GM23338 (cell line): ENCODE measurements at regions not wholly inside any gene's neighbourhood (a gene's known extent, or its start where the extent isn't known, plus 50 kb on each side); places are given as distances from the start of the nearest gene placed in this dataset.

Experiments
- ATAC-seq: fragments of 200-7000 bp; cut with Tn5 transposase; 3 replicates; pipeline ENCODE4 v1.9.1; 2020
- DNase-seq: peaks from one replicate; pipeline ENCODE4 v3.0.0-alpha.2; 2015; ENCODE audit warnings: low spot score
- H2AFZ ChIP-seq: fragments of 200-600 bp; sonication (generic); 2 replicates; pipeline ENCODE4 v1.8.0; 2016; ENCODE audit warnings: antibody characterized with exemption, mild to moderate bottlenecking, moderate library complexity
- H3F3A ChIP-seq: fragments of 200-600 bp; sonication (generic); replicated peaks from 2 replicates; pipeline ENCODE4 v1.8.0; 2017; ENCODE audit warnings: antibody characterized with exemption, mixed run types, low read depth
- H3K27ac ChIP-seq: fragments of 200-600 bp; sonication (generic); 2 replicates; pipeline ENCODE4 v1.6.1; 2016; ENCODE audit warnings: low read depth
- H3K27me3 ChIP-seq: fragments of 200-600 bp; sonication (generic); 2 replicates; pipeline ENCODE4 v1.8.0; 2016; ENCODE audit warnings: mild to moderate bottlenecking, mixed run types, moderate library complexity; ENCODE audit not compliant: insufficient read depth
- H3K36me3 ChIP-seq: fragments of 200-600 bp; sonication (generic); 2 replicates; pipeline ENCODE4 v1.8.0; 2016; ENCODE audit warnings: mild to moderate bottlenecking; ENCODE audit not compliant: insufficient read depth
- H3K4me1 ChIP-seq: fragments of 200-600 bp; sonication (generic); 2 replicates; pipeline ENCODE4 v1.8.0; 2016; ENCODE audit warnings: mild to moderate bottlenecking, moderate library complexity; ENCODE audit not compliant: insufficient read depth
- H3K4me2 ChIP-seq: fragments of 200-600 bp; sonication (generic); 2 replicates; pipeline ENCODE4 v1.7.1; 2017; ENCODE audit warnings: mixed run types
- H3K4me3 ChIP-seq: fragments of 200-600 bp; sonication (generic); 2 replicates; pipeline ENCODE4 v1.6.1; 2016; ENCODE audit warnings: mixed run types
- H3K79me2 ChIP-seq: fragments of 200-600 bp; sonication (generic); replicated peaks from 2 replicates; pipeline ENCODE4 v1.8.0; 2017; ENCODE audit warnings: mild to moderate bottlenecking; ENCODE audit not compliant: insufficient read depth
- H3K9me2 ChIP-seq: fragments of 200-600 bp; sonication (generic); 2 replicates; pipeline ENCODE4 v1.8.0; 2017; ENCODE audit not compliant: insufficient read depth
- H4K20me1 ChIP-seq: fragments of 200-600 bp; sonication (generic); replicated peaks from 2 replicates; pipeline ENCODE4 v1.8.0; 2017; ENCODE audit warnings: mild to moderate bottlenecking; ENCODE audit not compliant: insufficient read depth
- H3K27ac Mint-ChIP-seq: 2 replicates; pipeline ENCODE4 v1.8.0; 2020; ENCODE audit warnings: inconsistent platforms, mild to moderate bottlenecking, moderate library complexity, mixed read lengths
- H3K27me3 Mint-ChIP-seq: 3 replicates; pipeline ENCODE4 v1.8.0; 2022; ENCODE audit warnings: low read depth, mild to moderate bottlenecking, moderate library complexity, mixed read lengths, inconsistent platforms; ENCODE audit not compliant: insufficient read depth, poor library complexity
- H3K36me3 Mint-ChIP-seq: 3 replicates; pipeline ENCODE4 v1.8.0; 2021; ENCODE audit warnings: low read depth, mild to moderate bottlenecking, inconsistent platforms, moderate library complexity, mixed read lengths
- H3K4me1 Mint-ChIP-seq: 3 replicates; pipeline ENCODE4 v1.8.0; 2020; ENCODE audit warnings: mild to moderate bottlenecking, inconsistent platforms, mixed read lengths
- H3K4me3 Mint-ChIP-seq: 3 replicates; pipeline ENCODE4 v1.8.0; 2021; ENCODE audit warnings: moderate library complexity, mild to moderate bottlenecking, inconsistent platforms, mixed read lengths
- H3K9me3 Mint-ChIP-seq: 3 replicates; pipeline ENCODE4 v1.8.0; 2020; ENCODE audit warnings: moderate library complexity, mild to moderate bottlenecking, inconsistent platforms, mixed read lengths
- CREB1 ChIP-seq: fragments of 250-450 bp; sonication (Bioruptor Pico); IDR thresholded peaks from 2 replicates; pipeline ENCODE4 v1.5.0; 2020; ENCODE audit warnings: low read depth, mild to moderate bottlenecking, moderate library complexity
- CTCF ChIP-seq, 2 experiments: fragments of 200-600 bp in 1 of 2; sonication (generic) in 1 of 2; conservative IDR thresholded peaks; 2 replicates each; pipeline versions ENCODE4 v1.5.1 to v1.6.1; 2016 to 2017; ENCODE audit warnings: antibody characterized with exemption in 2 of 2, low read depth in 2 of 2, mild to moderate bottlenecking in 2 of 2, moderate library complexity in 1 of 2
- ETS1 ChIP-seq: IDR thresholded peaks from 2 replicates; pipeline ENCODE4 v1.6.1; 2016; ENCODE audit warnings: antibody characterized with exemption
- EZH2 ChIP-seq: fragments of 200-600 bp; sonication (generic); IDR thresholded peaks from one replicate; pipeline ENCODE4 v1.8.0; 2017; ENCODE audit warnings: antibody characterized with exemption, mild to moderate bottlenecking, low read depth; ENCODE audit not compliant: unreplicated experiment
- EZH2phosphoT487 ChIP-seq: fragments of 200-600 bp; sonication (generic); IDR thresholded peaks from one replicate; pipeline ENCODE4 v1.8.1; 2018; ENCODE audit warnings: antibody characterized with exemption; ENCODE audit not compliant: unreplicated experiment
- JUNB ChIP-seq: IDR thresholded peaks from one replicate; pipeline ENCODE4 v1.6.1; 2016; ENCODE audit warnings: antibody characterized with exemption; ENCODE audit not compliant: unreplicated experiment
- NANOG ChIP-seq: IDR thresholded peaks from 2 replicates; pipeline ENCODE4 v1.6.1; 2016; ENCODE audit warnings: antibody characterized with exemption, borderline replicate concordance
- POLR2AphosphoS5 ChIP-seq: IDR thresholded peaks from 2 replicates; pipeline ENCODE4 v1.6.1; 2016; ENCODE audit warnings: antibody characterized with exemption, low read depth
- REST ChIP-seq: IDR thresholded peaks from one replicate; pipeline ENCODE4 v1.6.1; 2018; ENCODE audit warnings: antibody characterized with exemption; ENCODE audit not compliant: unreplicated experiment
- STAT1 ChIP-seq: IDR thresholded peaks from one replicate; pipeline ENCODE4 v1.6.1; 2016; ENCODE audit warnings: antibody characterized with exemption; ENCODE audit not compliant: unreplicated experiment
- ZNF114 ChIP-seq: fragments of 250-450 bp; sonication (Bioruptor Pico); IDR thresholded peaks from 2 replicates; pipeline ENCODE4 v1.5.0; 2020; ENCODE audit warnings: mild to moderate bottlenecking, moderate library complexity
- ZNF331 ChIP-seq: fragments of 250-450 bp; sonication (Bioruptor Pico); IDR thresholded peaks from 2 replicates; pipeline ENCODE4 v1.5.0; 2020; ENCODE audit warnings: low read depth, mild to moderate bottlenecking, moderate library complexity
- ZNF462 ChIP-seq: fragments of 250-450 bp; sonication (Bioruptor Pico); IDR thresholded peaks from 2 replicates; pipeline ENCODE4 v1.5.0; 2020; ENCODE audit warnings: mild to moderate bottlenecking, moderate library complexity

- H3K27ac Mint-ChIP-seq = no peak overlapping the region
- Histone ChIP-seq H3F3A (no peaks in the 10 kb centered on the region), H3K27ac (peak overlapping the region; percentile 13; the same call in 1 of the 2 replicates), H3K4me2 (no peak overlapping the region), H3K4me3 (no peak overlapping the region), H3K36me3 (no peaks in the 10 kb centered on the region), H3K4me1 (peaks cover 8% of the 10 kb centered on the region; the same call in 1 of the 2 replicates), H4K20me1 (no peaks in the 10 kb centered on the region), H3K9me2 (no peaks in the 10 kb centered on the region), H2AFZ (peak overlapping the region; percentile 86), H3K79me2 (no peaks in the 10 kb centered on the region), H3K27me3 (no peaks in the 10 kb centered on the region)
- peaks cover 6% of the 10 kb centered on the region; the same call in 2 of the 3 replicates for H3K4me1 Mint-ChIP-seq
- no peaks in the 10 kb centered on the region for H3K36me3 Mint-ChIP-seq
- no peak for ATAC-seq
- TF ChIP-seq ZNF331 (CRISPR knock-in tag) = no peak
- no peak for TF ChIP-seq JUNB
- no peak for TF ChIP-seq ETS1
- TF ChIP-seq NANOG = no peak
- no peak for TF ChIP-seq CREB1 (CRISPR knock-in tag)
- no peak for TF ChIP-seq POLR2AphosphoS5
- no peak for TF ChIP-seq CTCF (conservative IDR thresholded peaks at IDR 0.05; ENCODE audit: low read depth in 2 of 2)
- TF ChIP-seq STAT1 = no peak
- TF ChIP-seq REST = no peak
- TF ChIP-seq EZH2 = no peak
- TF ChIP-seq EZH2phosphoT487 = no peak
- TF ChIP-seq ZNF462 (CRISPR knock-in tag) = no peak
- TF ChIP-seq ZNF114 (CRISPR knock-in tag) = no peak
- no peaks in the 10 kb centered on the region for H3K9me3 Mint-ChIP-seq
- no peak overlapping the region for H3K4me3 Mint-ChIP-seq
- H3K27me3 Mint-ChIP-seq = no peaks in the 10 kb centered on the region
- DNase-seq = no peak
Measured at GRCh38 chr5:90111364-90112032, 298.1 kb downstream of the CETN3 start.
